Left ventricle myocardium inferior (tissue), 1 donor: ENCODE measurements at regions not wholly inside any gene's neighbourhood (a gene's known extent, or its start where the extent isn't known, plus 50 kb on each side); places are given as distances from the start of the nearest gene placed in this dataset.

Experiments
- DNase-seq: peaks from one replicate; pipeline ENCODE4 v3.0.0-alpha.2; 2020
- H3K27ac ChIP-seq: fragments of 200-600 bp; replicated peaks from 2 replicates; pipeline ENCODE4 v1.8.0; 2021
- H3K27me3 ChIP-seq: fragments of 200-600 bp; 2 replicates; pipeline ENCODE4 v1.8.0; 2021; ENCODE audit warnings: low read depth
- H3K36me3 ChIP-seq: fragments of 200-600 bp; 2 replicates; pipeline ENCODE4 v1.8.0; 2021
- H3K4me1 ChIP-seq: fragments of 200-600 bp; 2 replicates; pipeline ENCODE4 v1.8.0; 2021
- H3K4me3 ChIP-seq: fragments of 200-600 bp; 2 replicates; pipeline ENCODE4 v1.8.0; 2021; ENCODE audit warnings: mild to moderate bottlenecking, moderate library complexity
- H3K9me3 ChIP-seq: fragments of 200-600 bp; replicated peaks from 2 replicates; pipeline ENCODE4 v1.8.0; 2021
- CTCF ChIP-seq: fragments of 200-600 bp; IDR thresholded peaks from 2 replicates; pipeline ENCODE4 v1.8.0; 2021; ENCODE audit warnings: antibody characterized with exemption, mild to moderate bottlenecking, borderline replicate concordance
- intact Hi-C: fragments of 100-400 bp; cut with micrococcal nuclease; formaldehyde crosslinking; loops from one replicate; pipeline ENCODE4 v1.11.0; 2022
- donor health status: DM: no; HTN: yes; CAD: no; lungs with severe emphysema.

DNA sequence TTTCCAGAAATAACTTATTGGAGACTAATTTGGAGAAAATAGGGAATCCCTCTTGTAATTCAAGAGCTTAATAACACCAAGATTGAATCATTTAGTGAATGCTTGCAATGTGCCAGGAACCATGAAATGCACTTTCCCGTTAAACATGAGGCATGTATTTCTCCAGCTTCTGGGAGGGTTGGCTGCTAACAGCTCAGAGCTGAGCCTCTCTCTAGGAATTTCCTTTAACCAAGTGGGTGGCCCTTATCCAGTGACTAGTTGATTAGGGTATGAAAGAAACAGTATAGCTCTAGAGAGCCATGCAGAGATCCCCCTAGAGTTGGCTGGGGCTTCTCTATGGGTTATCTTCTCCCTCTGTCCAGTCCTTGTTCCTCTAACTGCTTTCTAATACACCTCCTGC is 356.4 kb upstream of the GOT2 start:
- H3K4me1 ChIP-seq, result no peaks in the 10 kb centered on the region
- no peak overlapping the region for H3K27ac ChIP-seq
- H3K9me3 ChIP-seq, result no peaks in the 10 kb centered on the region
- intact Hi-C loops, result no loop called here
- no peak for TF ChIP-seq CTCF
- H3K27me3 ChIP-seq, result no peaks in the 10 kb centered on the region
- no peak overlapping the region for H3K4me3 ChIP-seq
- no peak for DNase-seq
- no peaks in the 10 kb centered on the region for H3K36me3 ChIP-seq

DNA sequence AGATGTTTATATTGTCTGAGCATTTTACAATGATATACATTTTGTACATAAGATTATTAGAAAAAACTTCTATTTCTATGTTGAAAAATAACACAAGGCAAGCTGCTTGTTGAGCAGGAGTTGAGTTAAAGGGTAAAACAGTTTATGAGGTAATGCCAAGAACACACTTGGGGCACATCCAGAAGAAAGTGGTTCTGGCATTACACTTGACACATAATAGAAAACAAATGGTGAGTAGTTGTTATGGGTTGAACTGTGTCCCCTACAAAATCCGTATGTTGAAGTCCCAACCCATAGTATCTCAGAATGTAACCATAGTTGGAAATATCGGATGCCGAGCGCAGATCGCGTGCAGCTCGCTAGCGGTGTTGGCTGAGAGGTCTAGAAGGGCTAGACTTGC is 354.3 kb upstream of the GOT2 start:
- no peak for DNase-seq

GRCh38 chr16:59087641-59088040 is 353.5 kb upstream of the GOT2 start:
- intact Hi-C loops, result no loop called here
- no peak for TF ChIP-seq CTCF

More for the DNA sequence above, 354.3 kb upstream of the GOT2 start:
- Histone ChIP-seq H3K9me3 (peaks cover 3% of the 10 kb centered on the region), H3K4me1 (no peaks in the 10 kb centered on the region), H3K27ac (no peak overlapping the region), H3K36me3 (no peaks in the 10 kb centered on the region), H3K4me3 (no peak overlapping the region), H3K27me3 (no peaks in the 10 kb centered on the region)
- intact Hi-C loops, result no loop called here
- TF ChIP-seq CTCF, result no peak

DNA sequence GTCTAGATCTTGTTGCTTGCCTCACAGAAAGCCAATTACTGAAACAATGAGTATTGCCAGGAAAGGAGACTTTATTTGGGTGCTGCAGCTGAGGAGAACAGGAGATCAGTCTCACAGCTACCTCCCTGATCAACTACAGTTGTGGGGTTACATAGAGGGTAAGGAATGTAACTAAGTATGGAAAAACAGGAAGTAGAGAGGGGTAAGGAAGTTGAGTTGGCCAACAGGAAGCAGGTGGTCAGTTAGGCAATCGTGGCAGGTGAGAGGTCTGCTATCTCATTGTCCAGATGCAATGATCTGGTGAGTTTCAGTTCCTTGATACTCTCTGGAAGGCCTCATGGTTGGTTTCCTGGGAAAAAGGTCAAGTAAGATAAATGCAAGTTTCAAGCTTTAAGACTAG is 333.1 kb upstream of the GOT2 start:
- Histone ChIP-seq H3K27me3 (no peaks in the 10 kb centered on the region), H3K27ac (no peak overlapping the region), H3K9me3 (peaks cover 22% of the 10 kb centered on the region), H3K4me3 (no peak overlapping the region), H3K4me1 (no peaks in the 10 kb centered on the region), H3K36me3 (no peaks in the 10 kb centered on the region)
- TF ChIP-seq CTCF, result no peak
- DNase-seq, result no peak
- intact Hi-C loops, result no loop called here

More at GRCh38 chr16:59087641-59088040, 353.5 kb upstream of the GOT2 start:
- no peaks in the 10 kb centered on the region for H3K4me1 ChIP-seq
- H3K9me3 ChIP-seq, result peaks cover 11% of the 10 kb centered on the region
- H3K36me3 ChIP-seq, result no peaks in the 10 kb centered on the region
- no peak overlapping the region for H3K27ac ChIP-seq
- H3K4me3 ChIP-seq, result no peak overlapping the region
- no peak for DNase-seq
- H3K27me3 ChIP-seq, result no peaks in the 10 kb centered on the region

DNA sequence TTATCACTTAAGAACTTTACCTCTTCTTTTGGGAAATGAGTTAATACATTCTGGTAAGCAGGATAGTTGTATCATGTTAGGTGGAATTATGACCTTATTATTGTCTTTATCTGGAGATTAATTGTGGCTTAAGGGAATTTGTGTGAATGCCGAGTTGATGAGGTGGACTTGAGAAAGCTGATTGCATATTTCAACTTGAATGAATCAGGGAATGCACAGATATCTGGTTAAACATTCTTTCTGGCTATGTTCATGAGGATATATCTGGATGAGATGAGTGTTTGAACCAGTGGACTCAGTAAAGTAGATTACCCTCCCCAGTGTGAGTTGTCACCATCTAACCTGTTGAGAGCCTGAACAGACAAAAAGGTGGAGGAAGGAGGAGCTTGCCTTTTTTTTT is 326.1 kb upstream of the GOT2 start:
- no peak for TF ChIP-seq CTCF
- no peak for DNase-seq
- Histone ChIP-seq H3K4me3 (no peak overlapping the region), H3K36me3 (no peaks in the 10 kb centered on the region), H3K27me3 (no peaks in the 10 kb centered on the region), H3K9me3 (no peaks in the 10 kb centered on the region), H3K4me1 (no peaks in the 10 kb centered on the region), H3K27ac (no peak overlapping the region)
- intact Hi-C loops, result no loop called here

DNA sequence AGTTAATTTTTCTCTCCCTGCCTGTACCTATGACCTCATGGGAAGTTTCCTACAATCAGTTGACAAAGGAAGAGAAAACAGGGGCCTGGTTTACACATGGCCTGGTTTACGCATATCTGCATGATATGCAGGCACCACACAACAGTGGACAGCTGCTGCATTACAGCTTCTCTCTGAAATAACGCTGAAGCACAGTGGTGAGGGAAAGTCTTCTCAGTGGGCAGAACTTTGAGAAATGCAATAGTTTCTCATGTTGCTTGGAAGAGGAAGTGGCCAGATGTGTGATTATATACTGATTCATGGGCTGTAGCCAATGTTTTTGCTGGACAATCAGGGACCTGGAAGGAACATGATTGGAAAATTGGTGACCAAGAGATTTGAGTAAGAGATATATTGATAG is 324.1 kb upstream of the GOT2 start:
- Histone ChIP-seq H3K9me3 (no peaks in the 10 kb centered on the region), H3K36me3 (no peaks in the 10 kb centered on the region), H3K27me3 (no peaks in the 10 kb centered on the region), H3K4me1 (no peaks in the 10 kb centered on the region), H3K27ac (no peak overlapping the region), H3K4me3 (no peak overlapping the region)
- no peak for DNase-seq
- intact Hi-C loops, result no loop called here
- TF ChIP-seq CTCF, result no peak
